ENCODE measurements at regions not wholly inside any gene's neighbourhood (a gene's known extent, or its start where the extent isn't known, plus 50 kb on each side); places are given as distances from the start of the nearest gene placed in this dataset.

DNA sequence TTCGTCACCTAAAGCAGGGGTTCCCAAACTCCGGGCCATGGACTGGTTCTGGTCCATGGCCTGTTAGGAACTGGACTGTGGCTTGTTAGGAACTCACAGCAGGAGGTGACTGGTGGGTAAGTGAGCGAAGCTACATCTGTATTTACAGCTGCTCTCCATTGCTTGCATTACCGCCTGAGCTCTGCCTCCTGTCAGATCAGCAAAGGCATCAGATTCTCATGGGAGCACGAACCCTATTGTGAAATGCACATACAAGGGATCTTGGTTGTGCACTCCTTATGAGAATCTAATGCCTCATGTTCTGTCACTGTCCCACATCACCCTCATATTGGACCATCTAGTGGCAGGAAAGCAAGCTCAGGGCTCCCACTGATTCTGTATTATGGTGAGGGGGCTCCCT is 217.0 kb downstream of the ZFP36L2 start:
- H3K4me3 ChIP-seq (ENCODE audit: low read depth, low read length), result no peak overlapping the region
- peak; percentile 47 for DNase-seq (ENCODE audit: low read depth)
- TF ChIP-seq CTCF (conservative IDR thresholded peaks at IDR 0.05; ENCODE audit: low read depth, low read length), result no peak

DNA sequence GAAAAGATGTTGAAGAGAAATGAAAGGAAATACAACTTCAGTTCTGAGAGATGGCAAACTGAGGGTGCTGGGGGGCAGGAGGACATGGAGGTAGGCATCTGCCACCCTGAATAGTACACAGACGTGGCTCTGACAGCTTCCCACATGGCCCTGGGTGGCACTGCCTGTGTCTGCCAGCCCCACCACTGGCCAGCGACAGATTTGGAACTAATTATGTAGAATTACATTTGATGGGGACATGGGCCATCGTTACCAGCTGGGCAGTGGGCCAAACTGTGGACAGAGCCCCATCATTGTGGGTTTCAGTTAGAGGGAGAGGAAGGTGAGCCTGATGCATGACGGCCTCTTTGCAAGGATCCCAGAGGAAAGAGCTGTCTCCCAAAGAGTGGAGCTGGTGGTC is 216.0 kb upstream of the HAAO start:
- no peak for DNase-seq (ENCODE audit: low read depth)
- no peak overlapping the region for H3K4me3 ChIP-seq (ENCODE audit: low read depth, low read length)
- no peak for TF ChIP-seq CTCF (conservative IDR thresholded peaks at IDR 0.05; ENCODE audit: low read depth, low read length)

- no peak for DNase-seq (ENCODE audit: low read depth)
- no peak overlapping the region for H3K4me3 ChIP-seq (ENCODE audit: low read depth, low read length)
- TF ChIP-seq CTCF (conservative IDR thresholded peaks at IDR 0.05; ENCODE audit: low read depth, low read length), result no peak
Observed at GRCh38 chr2:43007901-43008300, 215.5 kb upstream of the HAAO start.

GRCh38 chr2:43006834-43007543 is 214.6 kb upstream of the HAAO start:
- TF ChIP-seq CTCF (conservative IDR thresholded peaks at IDR 0.05; ENCODE audit: low read depth, low read length), result no peak
- no peak overlapping the region for H3K4me3 ChIP-seq (ENCODE audit: low read depth, low read length)
- DNase-seq (ENCODE audit: low read depth), result no peak

DNA sequence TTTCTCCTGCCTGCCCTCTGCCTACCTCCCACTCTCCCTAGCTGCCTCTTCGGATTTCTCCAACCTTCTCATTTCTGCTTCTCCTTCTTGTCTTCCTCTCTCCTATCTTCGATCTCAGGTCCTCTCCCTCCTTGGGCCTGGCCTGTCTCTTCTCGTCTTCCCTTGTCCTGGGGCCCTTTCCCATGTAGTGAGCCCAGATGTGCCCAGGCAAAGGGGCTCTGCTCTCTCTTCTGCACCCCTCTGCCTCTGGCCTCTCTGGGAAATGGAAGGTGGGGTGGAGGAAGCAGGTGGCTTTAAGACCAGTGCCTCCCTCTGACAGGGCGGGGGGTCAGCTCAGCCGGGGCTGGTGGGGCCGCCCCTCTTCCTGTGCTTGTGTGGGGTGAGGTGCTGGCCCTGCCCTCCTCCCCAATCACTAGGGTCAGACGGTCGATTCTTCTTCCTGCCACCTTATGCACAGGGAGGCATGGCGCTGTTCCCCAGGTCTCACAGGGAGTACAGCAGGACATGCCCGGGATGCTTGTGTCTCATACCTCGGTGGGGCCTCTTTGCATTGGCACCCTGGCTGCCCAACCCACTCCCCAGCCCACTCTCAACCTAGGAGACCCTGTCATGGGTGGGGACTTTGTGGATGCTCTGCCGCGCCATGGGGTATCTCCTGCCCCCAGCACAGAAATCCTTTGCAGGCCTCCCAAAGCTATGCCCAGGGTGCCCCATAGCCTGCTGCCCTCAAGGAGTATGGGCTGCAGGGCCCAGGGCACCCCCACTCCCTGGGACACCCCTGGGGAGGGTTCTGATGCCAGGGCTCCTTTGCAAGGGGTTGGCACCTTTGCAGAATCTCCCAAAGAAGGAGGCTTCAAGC is 213.8 kb upstream of the HAAO start:
- H3K4me3 ChIP-seq (ENCODE audit: low read depth, low read length), result no peak overlapping the region
- DNase-seq (ENCODE audit: low read depth), result no peak
- no peak for TF ChIP-seq CTCF (conservative IDR thresholded peaks at IDR 0.05; ENCODE audit: low read depth, low read length)

GRCh38 chr2:43005245-43005974 is 213.0 kb upstream of the HAAO start:
- H3K4me3 ChIP-seq (ENCODE audit: low read depth, low read length), result no peak overlapping the region
- DNase-seq (ENCODE audit: low read depth), result no peak
- no peak for TF ChIP-seq CTCF (conservative IDR thresholded peaks at IDR 0.05; ENCODE audit: low read depth, low read length)

Data from choroid plexus epithelial cell (primary cell).